Ascending aorta (tissue), 2 donors: ENCODE measurements at regions not wholly inside any gene's neighbourhood (a gene's known extent, or its start where the extent isn't known, plus 50 kb on each side); places are given as distances from the start of the nearest gene placed in this dataset.
A peak's percentile ranks its signal among the peaks of the same experiment; 100 is the strongest.

Experiments used
- DNase-seq, 2 donors: peaks; one replicate each; pipeline ENCODE4 v3.0.0-alpha.2; 2019; ENCODE audit warnings: low spot score in 2 of 2
- H3K27ac ChIP-seq, 2 donors: fragments of 200-600 bp; sonication (generic); one replicate each; pipeline ENCODE4 v1.5.1; 2016 to 2017; ENCODE audit warnings: mild to moderate bottlenecking in 1 of 2
- H3K27me3 ChIP-seq: fragments of 200-600 bp; sonication (generic); one replicate; pipeline ENCODE4 v1.5.1; 2017
- H3K36me3 ChIP-seq, 2 donors: fragments of 200-600 bp; sonication (generic); one replicate each; pipeline ENCODE4 v1.5.1; 2016
- H3K4me1 ChIP-seq, 2 donors: fragments of 200-600 bp; sonication (generic); one replicate each; pipeline ENCODE4 v1.5.1; 2016 to 2017; ENCODE audit warnings: mild to moderate bottlenecking in 1 of 2
- H3K4me3 ChIP-seq, 2 donors: fragments of 200-600 bp; sonication (generic); one replicate each; pipeline ENCODE4 v1.5.1; 2016 to 2017; ENCODE audit warnings: mild to moderate bottlenecking in 1 of 2
- H3K9me3 ChIP-seq, 2 donors: fragments of 200-600 bp; sonication (generic); one replicate each; pipeline ENCODE4 v1.5.1; 2016
- CTCF ChIP-seq, 3 experiments: fragments of 200-600 bp in 2 of 3; fragments of 450-650 bp in 1 of 3; sonication (generic) in 2 of 3; IDR thresholded peaks; one replicate each; pipeline ENCODE4 v1.5.1; 2016 to 2019; ENCODE audit warnings: antibody characterized with exemption in 3 of 3, mild to moderate bottlenecking in 1 of 3, moderate library complexity in 1 of 3
- intact Hi-C: fragments of 100-400 bp; cut with DNase I; formaldehyde crosslinking; loops from one replicate; pipeline ENCODE4 v1.15.1; 2023

- no peak for TF ChIP-seq CTCF (IDR thresholded peaks at IDR 0.05)
- intact Hi-C loops: loop anchor here (5.0 kb wide), 1 partner anchor 70 kb away; the partner anchor contains the start of gene DLG1
These were observed 68.8 kb upstream of the DLG1 start for GRCh38 chr3:197367081-197367780.

GRCh38 chr3:197366301-197367044 is 68.1 kb upstream of the DLG1 start:
- no peak for DNase-seq
- H3K27me3 ChIP-seq: no peaks in the 10 kb centered on the region
- TF ChIP-seq CTCF (IDR thresholded peaks at IDR 0.05): no peak
- H3K4me3 ChIP-seq: no peak overlapping the region
- H3K4me1 ChIP-seq: peaks cover 9 to 12% of the 10 kb centered on the region in 2 donors
- H3K27ac ChIP-seq: peak overlapping the region in 1 of 2 donors; percentile 48
- H3K36me3 ChIP-seq: no peaks in the 10 kb centered on the region
- intact Hi-C loops: loop anchor here (5.0 kb wide), 1 partner anchor 69 kb away; the partner anchor contains the start of gene DLG1
- H3K9me3 ChIP-seq: no peaks in the 10 kb centered on the region

More at GRCh38 chr3:197367081-197367780, 68.8 kb upstream of the DLG1 start:
- Histone ChIP-seq H3K36me3 (no peaks in the 10 kb centered on the region), H3K27me3 (no peaks in the 10 kb centered on the region), H3K27ac (peak overlapping the region in 1 of 2 donors; percentile 48), H3K4me3 (no peak overlapping the region), H3K4me1 (peaks cover 9 to 12% of the 10 kb centered on the region in 2 donors), H3K9me3 (no peaks in the 10 kb centered on the region)
- DNase-seq: peak in 1 of 2 donors; percentile 65

GRCh38 chr3:197365586-197365985 is 67.2 kb upstream of the DLG1 start:
- H3K4me1 ChIP-seq: peaks cover 9 to 12% of the 10 kb centered on the region in 2 donors
- intact Hi-C loops: loop anchor here (5.0 kb wide), 1 partner anchor 68 kb away; the partner anchor contains the start of gene DLG1
- no peak for TF ChIP-seq CTCF (IDR thresholded peaks at IDR 0.05)

GRCh38 chr3:197364410-197365071 is 66.1 kb upstream of the DLG1 start:
- DNase-seq: peak in 1 of 2 donors; percentile 46
- no peaks in the 10 kb centered on the region for H3K27me3 ChIP-seq
- H3K4me1 ChIP-seq: peaks cover 9 to 12% of the 10 kb centered on the region in 2 donors
- no peak overlapping the region for H3K4me3 ChIP-seq
- intact Hi-C loops: loop anchor here (5.0 kb wide), 1 partner anchor 67 kb away; the partner anchor contains the start of gene DLG1
- TF ChIP-seq CTCF (IDR thresholded peaks at IDR 0.05): no peak
- H3K36me3 ChIP-seq: no peaks in the 10 kb centered on the region
- H3K9me3 ChIP-seq: no peaks in the 10 kb centered on the region
- no peak overlapping the region for H3K27ac ChIP-seq

More at GRCh38 chr3:197365586-197365985, 67.2 kb upstream of the DLG1 start:
- H3K27me3 ChIP-seq: no peaks in the 10 kb centered on the region
- H3K9me3 ChIP-seq: no peaks in the 10 kb centered on the region
- H3K27ac ChIP-seq: no peak overlapping the region
- H3K36me3 ChIP-seq: no peaks in the 10 kb centered on the region
- no peak overlapping the region for H3K4me3 ChIP-seq
- peak in 1 of 2 donors; percentile 4 for DNase-seq

GRCh38 chr3:197363553-197364409 is 65.4 kb upstream of the DLG1 start:
- Histone ChIP-seq H3K4me1 (peaks cover 9 to 12% of the 10 kb centered on the region in 2 donors), H3K36me3 (no peaks in the 10 kb centered on the region), H3K9me3 (no peaks in the 10 kb centered on the region), H3K4me3 (no peak overlapping the region), H3K27ac (no peak overlapping the region), H3K27me3 (no peaks in the 10 kb centered on the region)
- intact Hi-C loops: no loop called here
- TF ChIP-seq CTCF (IDR thresholded peaks at IDR 0.05): no peak
- no peak for DNase-seq
